ENCODE measurements at regions not wholly inside any gene's neighbourhood (a gene's known extent, or its start where the extent isn't known, plus 50 kb on each side); places are given as distances from the start of the nearest gene placed in this dataset.

- H3K36me3 ChIP-seq (ENCODE audit: control insufficient read depth in 2 of 2, insufficient read depth in 2 of 2, low read length in 1 of 2), result no peaks in the 10 kb centered on the region
- ATAC-seq (no peak; the same call in 1 of the 3 replicates), DNase-seq (ENCODE audit: low read depth, low spot score) (no peak), FAIRE-seq (no peak)
- H2AFZ ChIP-seq (ENCODE audit: control insufficient read depth, low read depth, low read length), result no peak overlapping the region
- no peak for TF ChIP-seq RFX5 (IDR thresholded peaks at IDR 0.05; ENCODE audit: low read depth, low read length)
- no peak for TF ChIP-seq HDAC2 (IDR thresholded peaks at IDR 0.05)
- no peak for TF ChIP-seq IRF4 (IDR thresholded peaks at IDR 0.05; ENCODE audit: low read depth, low read length)
- no peak for TF ChIP-seq BRCA1 (IDR thresholded peaks at IDR 0.05; ENCODE audit: low read depth, low read length)
- TF ChIP-seq, protein P1, sequence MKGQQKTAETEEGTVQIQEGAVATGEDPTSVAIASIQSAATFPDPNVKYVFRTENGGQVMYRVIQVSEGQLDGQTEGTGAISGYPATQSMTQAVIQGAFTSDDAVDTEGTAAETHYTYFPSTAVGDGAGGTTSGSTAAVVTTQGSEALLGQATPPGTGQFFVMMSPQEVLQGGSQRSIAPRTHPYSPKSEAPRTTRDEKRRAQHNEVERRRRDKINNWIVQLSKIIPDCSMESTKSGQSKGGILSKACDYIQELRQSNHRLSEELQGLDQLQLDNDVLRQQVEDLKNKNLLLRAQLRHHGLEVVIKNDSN (IDR thresholded peaks at IDR 0.05; ENCODE audit: borderline replicate concordance, extremely low read length, insufficient read depth, low read depth, low read length), result no peak
- TF ChIP-seq ELK1 (IDR thresholded peaks at IDR 0.05; ENCODE audit: low read depth, low read length), result no peak
- no peak for TF ChIP-seq SMC3 (IDR thresholded peaks at IDR 0.05; ENCODE audit: borderline replicate concordance, low read length)
- no peak for TF ChIP-seq CHD2 (IDR thresholded peaks at IDR 0.05; ENCODE audit: borderline replicate concordance, low read depth, low read length)
- TF ChIP-seq, protein P2, sequence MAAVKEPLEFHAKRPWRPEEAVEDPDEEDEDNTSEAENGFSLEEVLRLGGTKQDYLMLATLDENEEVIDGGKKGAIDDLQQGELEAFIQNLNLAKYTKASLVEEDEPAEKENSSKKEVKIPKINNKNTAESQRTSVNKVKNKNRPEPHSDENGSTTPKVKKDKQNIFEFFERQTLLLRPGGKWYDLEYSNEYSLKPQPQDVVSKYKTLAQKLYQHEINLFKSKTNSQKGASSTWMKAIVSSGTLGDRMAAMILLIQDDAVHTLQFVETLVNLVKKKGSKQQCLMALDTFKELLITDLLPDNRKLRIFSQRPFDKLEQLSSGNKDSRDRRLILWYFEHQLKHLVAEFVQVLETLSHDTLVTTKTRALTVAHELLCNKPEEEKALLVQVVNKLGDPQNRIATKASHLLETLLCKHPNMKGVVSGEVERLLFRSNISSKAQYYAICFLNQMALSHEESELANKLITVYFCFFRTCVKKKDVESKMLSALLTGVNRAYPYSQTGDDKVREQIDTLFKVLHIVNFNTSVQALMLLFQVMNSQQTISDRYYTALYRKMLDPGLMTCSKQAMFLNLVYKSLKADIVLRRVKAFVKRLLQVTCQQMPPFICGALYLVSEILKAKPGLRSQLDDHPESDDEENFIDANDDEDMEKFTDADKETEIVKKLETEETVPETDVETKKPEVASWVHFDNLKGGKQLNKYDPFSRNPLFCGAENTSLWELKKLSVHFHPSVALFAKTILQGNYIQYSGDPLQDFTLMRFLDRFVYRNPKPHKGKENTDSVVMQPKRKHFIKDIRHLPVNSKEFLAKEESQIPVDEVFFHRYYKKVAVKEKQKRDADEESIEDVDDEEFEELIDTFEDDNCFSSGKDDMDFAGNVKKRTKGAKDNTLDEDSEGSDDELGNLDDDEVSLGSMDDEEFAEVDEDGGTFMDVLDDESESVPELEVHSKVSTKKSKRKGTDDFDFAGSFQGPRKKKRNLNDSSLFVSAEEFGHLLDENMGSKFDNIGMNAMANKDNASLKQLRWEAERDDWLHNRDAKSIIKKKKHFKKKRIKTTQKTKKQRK (IDR thresholded peaks at IDR 0.05; ENCODE audit: low read depth, low read length), result no peak
- TF ChIP-seq SUPT20H (IDR thresholded peaks at IDR 0.05; ENCODE audit: borderline replicate concordance, control insufficient read depth, low read depth, low read length), result no peak
- no peak for TF ChIP-seq POLR2AphosphoS5 (IDR thresholded peaks at IDR 0.05; ENCODE audit: low read length)
- no peak for TF ChIP-seq BCL11A (IDR thresholded peaks at IDR 0.05; ENCODE audit: low read depth, low read length)
- in situ Hi-C loops (cut with MboI), result no loop called here
- ChIA-PET POLR2A (interaction anchor here (0.5 kb wide), 1 partner anchor 62 kb away, joined by 3 read pairs; no protein-coding TSS in a partner anchor), CTCF (interaction anchor here (1.5 to 3.1 kb wide), 2 partner anchors 191 to 227 kb away, joined by 4 to 10 read pairs; no protein-coding TSS in a partner anchor), RAD21 (ENCODE audit: unreplicated experiment) (interaction anchor here (1.4 to 2.1 kb wide), 2 partner anchors 104 to 232 kb away, joined by 4 to 6 read pairs; no protein-coding TSS in a partner anchor), SMC1A (ENCODE audit: uncharacterized antibody, unreplicated experiment) (interaction anchor here (0.8 to 5.1 kb wide), 4 partner anchors 15 to 225 kb away, joined by 3 to 24 read pairs (median 3); no protein-coding TSS in a partner anchor)
- H3K27ac ChIP-seq (ENCODE audit: control insufficient read depth, insufficient read depth), result no peak overlapping the region
- no peaks in the 10 kb centered on the region for H3K27me3 ChIP-seq (replicated peaks in 1 of 2; ENCODE audit: control insufficient read depth in 2 of 2, insufficient read depth in 2 of 2, low read length in 1 of 2)
- BruUV-seq (replicated peaks), result no TSS peak
- no peaks in the 10 kb centered on the region for H3K79me2 ChIP-seq (ENCODE audit: control insufficient read depth, insufficient read depth, low read length)
- H3K9ac ChIP-seq (ENCODE audit: control insufficient read depth, insufficient read depth, low read length), result no peak overlapping the region
- H4K20me1 ChIP-seq (ENCODE audit: control insufficient read depth, insufficient read depth), result no peaks in the 10 kb centered on the region
- no peaks in the 10 kb centered on the region; the same call in 1 of the 3 replicates for H3K9me3 ChIP-seq (replicated peaks; ENCODE audit: control insufficient read depth, insufficient read depth, low read length)
- 40% methylated on average over 8 of the region's 8 CpGs for WGBS (ENCODE audit: insufficient coverage, insufficient replicate concordance, low lambda C conversion rate, missing lambda C conversion rate)
- H3K4me1 ChIP-seq (ENCODE audit: control insufficient read depth, insufficient read depth, low read length), result peaks cover 38% of the 10 kb centered on the region
- no peak overlapping the region for H3K4me2 ChIP-seq (ENCODE audit: control insufficient read depth, insufficient read depth)
- H3K4me3 ChIP-seq, result no peak overlapping the region
- intact Hi-C loops (cut with micrococcal nuclease; ENCODE audit: unreplicated experiment), result no loop called here
Observed at GRCh38 chr11:19328586-19329311, 88.0 kb upstream of the E2F8 start.

All from GM12878 (cell line).